ENCODE measurements at regions not wholly inside any gene's neighbourhood (a gene's known extent, or its start where the extent isn't known, plus 50 kb on each side); places are given as distances from the start of the nearest gene placed in this dataset.

DNA sequence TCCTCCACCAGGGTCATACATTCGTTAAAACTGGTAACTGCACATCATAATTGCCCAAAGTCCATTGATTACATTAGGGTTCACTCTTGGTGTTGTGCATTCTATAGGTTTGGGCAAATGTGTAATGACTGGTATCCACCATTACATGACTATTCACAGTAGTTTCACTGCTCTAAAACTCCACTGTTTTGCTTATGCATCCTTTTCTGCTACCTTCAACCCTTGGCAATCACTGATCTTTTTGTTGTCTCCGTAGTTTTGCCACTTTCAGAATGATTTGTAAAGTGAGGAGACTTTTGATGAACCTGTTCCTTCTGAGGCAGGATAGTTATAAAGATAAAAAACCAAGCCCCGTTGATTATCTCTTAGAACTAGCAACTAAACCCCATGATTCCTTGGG is 187.3 kb upstream of the MCHR2 start:
- no peak overlapping the region for H3K27ac Mint-ChIP-seq (ENCODE audit: low read depth)
- ATAC-seq (replicated peaks; ENCODE audit: extremely low read depth, poor library complexity, severe bottlenecking) (no peak), DNase-seq (ENCODE audit: low spot score in 2 of 2) (no peak)
- H3K4me1 Mint-ChIP-seq: no peaks in the 10 kb centered on the region
- H3K36me3 Mint-ChIP-seq (ENCODE audit: insufficient read depth): no peaks in the 10 kb centered on the region
- H3K27me3 Mint-ChIP-seq: no peaks in the 10 kb centered on the region
- no peaks in the 10 kb centered on the region for H3K9me3 Mint-ChIP-seq
- H3K4me3 Mint-ChIP-seq: no peak overlapping the region

DNA sequence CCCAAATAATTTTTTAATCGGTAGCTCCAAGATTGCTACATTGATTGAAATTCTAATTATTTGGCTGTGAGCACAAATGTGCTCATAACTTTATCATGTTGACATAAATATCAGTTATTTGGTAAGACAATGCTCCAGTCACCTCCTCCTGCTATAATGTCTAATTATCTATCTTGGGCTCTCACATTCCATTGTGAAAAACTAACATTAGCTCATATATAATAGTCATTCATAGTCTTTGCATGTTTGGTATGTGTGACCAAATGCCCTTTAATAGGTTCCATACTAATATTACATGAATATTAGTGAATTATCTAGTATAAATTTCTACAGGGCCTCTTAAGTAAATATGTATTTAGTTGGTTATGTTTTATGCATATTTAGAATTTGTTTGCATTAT is 185.6 kb upstream of the MCHR2 start:
- ATAC-seq (replicated peaks; ENCODE audit: extremely low read depth, poor library complexity, severe bottlenecking) (no peak), DNase-seq (ENCODE audit: low spot score in 2 of 2) (no peak)
- Mint-ChIP-seq H3K4me1 (no peaks in the 10 kb centered on the region), H3K36me3 (ENCODE audit: insufficient read depth) (no peaks in the 10 kb centered on the region), H3K9me3 (no peaks in the 10 kb centered on the region), H3K27me3 (no peaks in the 10 kb centered on the region), H3K27ac (ENCODE audit: low read depth) (no peak overlapping the region), H3K4me3 (no peak overlapping the region)

DNA sequence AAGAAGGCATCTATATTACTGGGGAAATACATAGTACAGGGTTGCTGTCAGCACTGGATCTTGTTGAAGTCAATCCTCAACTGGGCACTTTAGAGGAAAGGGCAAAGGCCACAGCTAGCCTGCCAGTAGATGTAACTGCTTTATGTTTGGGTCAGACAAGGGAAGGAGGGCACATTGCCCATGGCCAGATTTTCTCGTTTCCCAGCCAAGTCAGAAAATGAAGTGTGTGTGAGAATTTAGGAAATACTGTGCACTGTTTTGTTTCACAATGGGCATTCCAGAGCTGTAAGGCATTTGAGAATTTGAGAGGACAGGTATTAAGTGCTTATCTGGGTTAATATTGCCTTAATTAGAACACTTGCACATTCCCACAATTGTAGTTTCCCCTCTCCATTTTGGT is 183.9 kb upstream of the MCHR2 start:
- H3K4me3 Mint-ChIP-seq: no peak overlapping the region

DNA sequence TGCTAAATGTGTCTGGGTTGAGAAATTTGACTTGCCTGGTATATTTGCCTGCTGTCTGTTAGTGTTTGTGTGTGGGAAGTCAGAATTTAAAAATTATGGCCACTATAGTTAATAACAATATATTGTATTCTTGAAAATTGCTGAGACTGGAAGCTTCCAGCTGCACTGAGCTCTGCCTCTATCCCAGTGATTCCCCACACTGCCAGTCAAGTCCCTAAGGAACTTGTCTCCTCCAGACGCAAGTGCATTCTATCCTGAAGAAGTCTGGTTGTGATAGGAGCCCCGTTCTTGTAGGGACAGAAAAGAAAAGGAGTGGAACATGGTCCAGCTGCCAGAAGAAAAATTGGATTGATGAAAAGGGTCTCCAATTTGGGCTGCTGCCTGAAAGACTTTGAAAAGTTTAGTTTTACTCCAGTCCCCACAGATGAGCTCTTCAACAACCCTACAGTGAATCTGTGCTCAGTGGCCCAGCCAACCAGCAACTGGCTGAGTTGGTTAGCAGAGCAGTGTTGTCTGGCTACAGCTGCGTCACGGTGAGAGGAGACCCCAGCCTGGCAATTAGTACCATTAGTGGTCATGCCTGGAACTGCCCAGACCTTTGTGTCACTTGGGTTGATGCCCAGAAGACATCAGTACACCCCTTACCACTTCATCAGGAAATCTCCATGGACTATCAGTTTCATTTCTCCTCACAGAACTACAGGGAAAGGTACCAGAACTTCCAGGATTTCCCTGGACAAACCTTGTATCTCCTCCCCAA is 183.1 kb upstream of the MCHR2 start:
- Mint-ChIP-seq H3K4me3 (no peak overlapping the region), H3K27me3 (peaks cover 4% of the 10 kb centered on the region), H3K9me3 (no peaks in the 10 kb centered on the region), H3K27ac (ENCODE audit: low read depth) (no peak overlapping the region), H3K4me1 (no peaks in the 10 kb centered on the region), H3K36me3 (ENCODE audit: insufficient read depth) (no peaks in the 10 kb centered on the region)
- no peak for DNase-seq (ENCODE audit: low spot score in 2 of 2)
- no peak for ATAC-seq (replicated peaks; ENCODE audit: extremely low read depth, poor library complexity, severe bottlenecking)

More for the DNA sequence above, 183.9 kb upstream of the MCHR2 start:
- no peaks in the 10 kb centered on the region for H3K27me3 Mint-ChIP-seq
- H3K27ac Mint-ChIP-seq (ENCODE audit: low read depth): no peak overlapping the region
- DNase-seq (ENCODE audit: low spot score in 2 of 2) (no peak), ATAC-seq (replicated peaks; ENCODE audit: extremely low read depth, poor library complexity, severe bottlenecking) (no peak)
- H3K9me3 Mint-ChIP-seq: no peaks in the 10 kb centered on the region
- no peaks in the 10 kb centered on the region for H3K4me1 Mint-ChIP-seq
- no peaks in the 10 kb centered on the region for H3K36me3 Mint-ChIP-seq (ENCODE audit: insufficient read depth)

DNA sequence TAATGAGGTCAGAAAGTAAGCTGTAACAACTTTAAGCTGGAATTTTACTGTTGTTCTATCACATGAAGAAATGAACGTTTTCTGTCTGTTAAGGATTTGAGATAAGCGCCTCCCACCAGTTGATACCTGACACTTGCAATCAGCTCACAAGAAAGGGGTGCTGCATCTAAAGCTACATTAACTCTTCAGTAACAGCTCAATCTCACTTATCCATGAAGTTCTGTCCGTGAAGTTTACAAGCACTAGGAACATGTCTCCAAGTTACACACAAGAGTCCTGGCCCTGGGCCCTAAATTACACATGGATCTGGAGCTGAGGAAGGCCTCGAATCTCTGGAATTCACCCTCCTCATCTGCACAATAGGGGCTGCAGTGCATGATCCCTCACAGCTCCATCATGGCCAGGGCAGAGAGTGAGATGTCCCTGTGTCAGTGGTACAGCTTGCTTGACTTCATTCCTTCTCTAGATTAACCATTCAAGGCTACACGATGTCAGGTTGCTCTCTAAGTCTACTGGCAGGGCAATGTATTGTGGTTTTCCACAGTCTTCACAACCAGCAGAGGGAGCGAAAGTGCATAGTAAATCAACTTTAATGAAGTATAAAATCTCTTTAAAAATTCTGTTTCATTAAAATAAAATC is 182.4 kb upstream of the MCHR2 start:
- DNase-seq (ENCODE audit: low spot score in 2 of 2) (no peak), ATAC-seq (replicated peaks; ENCODE audit: extremely low read depth, poor library complexity, severe bottlenecking) (no peak)
- no peaks in the 10 kb centered on the region for H3K9me3 Mint-ChIP-seq
- no peak overlapping the region for H3K4me3 Mint-ChIP-seq
- no peaks in the 10 kb centered on the region for H3K4me1 Mint-ChIP-seq
- no peaks in the 10 kb centered on the region for H3K36me3 Mint-ChIP-seq (ENCODE audit: insufficient read depth)
- H3K27me3 Mint-ChIP-seq: peaks cover 8% of the 10 kb centered on the region
- no peak overlapping the region for H3K27ac Mint-ChIP-seq (ENCODE audit: low read depth)

DNA sequence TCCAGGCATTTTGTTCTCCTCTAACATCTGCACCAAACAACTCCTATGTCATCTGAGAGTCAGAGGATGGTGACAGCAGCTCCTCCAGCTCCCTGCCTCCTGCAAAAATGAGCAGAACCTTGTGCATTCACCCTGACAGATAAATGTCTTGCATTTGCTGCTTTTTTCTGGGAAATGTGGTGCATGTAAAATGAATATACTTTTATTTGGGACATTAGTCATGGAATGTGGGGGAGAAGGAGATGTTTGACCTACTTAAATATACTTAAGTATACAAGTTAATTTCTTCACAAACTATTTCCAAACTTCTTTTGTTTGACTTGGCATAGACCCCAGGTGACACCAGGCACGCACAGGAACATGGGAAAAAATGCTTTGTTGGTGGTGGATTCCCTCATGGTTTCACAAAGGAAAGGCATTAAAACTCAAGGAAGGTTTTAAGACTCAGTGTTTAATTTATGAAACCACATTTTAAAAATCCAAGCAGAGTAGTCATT is 181.8 kb upstream of the MCHR2 start:
- Mint-ChIP-seq H3K4me3 (no peak overlapping the region), H3K27ac (ENCODE audit: low read depth) (no peak overlapping the region), H3K4me1 (no peaks in the 10 kb centered on the region), H3K9me3 (no peaks in the 10 kb centered on the region), H3K36me3 (ENCODE audit: insufficient read depth) (no peaks in the 10 kb centered on the region), H3K27me3 (peaks cover 8% of the 10 kb centered on the region)
- no peak for DNase-seq (ENCODE audit: low spot score in 2 of 2)
- no peak for ATAC-seq (replicated peaks; ENCODE audit: extremely low read depth, poor library complexity, severe bottlenecking)

DNA sequence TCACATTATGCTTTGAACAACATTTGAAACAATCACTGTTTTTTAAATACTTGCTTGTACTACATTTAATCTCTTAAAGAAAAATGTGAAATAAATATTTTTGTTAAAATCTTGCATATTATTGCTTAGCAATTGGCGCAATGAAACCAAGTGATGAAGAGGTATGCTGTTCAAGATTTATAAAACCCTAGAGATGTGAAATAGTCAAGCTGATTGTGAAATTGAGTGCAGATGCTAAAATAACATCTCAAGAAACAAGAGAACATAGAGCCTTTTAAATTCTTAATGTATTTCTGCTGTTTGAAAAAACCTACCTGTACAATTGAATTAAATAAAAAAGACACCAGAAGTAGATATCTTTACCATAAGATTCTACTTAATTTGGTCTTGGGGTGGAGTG is 179.2 kb upstream of the MCHR2 start:
- no peaks in the 10 kb centered on the region for H3K4me1 Mint-ChIP-seq
- no peak for ATAC-seq (replicated peaks; ENCODE audit: extremely low read depth, poor library complexity, severe bottlenecking)
- H3K4me3 Mint-ChIP-seq: no peak overlapping the region
- DNase-seq (ENCODE audit: low spot score in 2 of 2): no peak
- peaks cover 8% of the 10 kb centered on the region for H3K27me3 Mint-ChIP-seq
- H3K27ac Mint-ChIP-seq (ENCODE audit: low read depth): no peak overlapping the region
- H3K9me3 Mint-ChIP-seq: no peaks in the 10 kb centered on the region
- no peaks in the 10 kb centered on the region for H3K36me3 Mint-ChIP-seq (ENCODE audit: insufficient read depth)

DNA sequence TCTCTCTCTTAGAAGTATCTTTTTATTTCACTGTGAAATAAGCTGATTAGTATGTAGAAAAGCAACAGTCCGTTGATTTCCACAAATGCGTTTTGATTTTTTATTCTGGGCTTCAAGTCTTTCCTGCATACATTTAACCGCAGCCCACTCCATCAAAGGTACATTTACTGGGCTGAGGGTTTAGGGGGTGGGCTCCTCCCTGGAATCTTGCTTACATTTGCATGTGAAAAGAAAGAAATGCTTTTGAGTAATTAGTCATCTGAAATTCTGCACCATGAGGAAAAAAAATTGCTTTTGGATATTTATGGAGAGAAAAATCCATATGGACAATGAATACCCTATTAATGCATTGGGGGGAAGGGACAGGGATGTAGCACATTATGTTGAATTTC is 178.3 kb upstream of the MCHR2 start:
- ATAC-seq (replicated peaks; ENCODE audit: extremely low read depth, poor library complexity, severe bottlenecking): no peak
- no peaks in the 10 kb centered on the region for H3K4me1 Mint-ChIP-seq

DNA sequence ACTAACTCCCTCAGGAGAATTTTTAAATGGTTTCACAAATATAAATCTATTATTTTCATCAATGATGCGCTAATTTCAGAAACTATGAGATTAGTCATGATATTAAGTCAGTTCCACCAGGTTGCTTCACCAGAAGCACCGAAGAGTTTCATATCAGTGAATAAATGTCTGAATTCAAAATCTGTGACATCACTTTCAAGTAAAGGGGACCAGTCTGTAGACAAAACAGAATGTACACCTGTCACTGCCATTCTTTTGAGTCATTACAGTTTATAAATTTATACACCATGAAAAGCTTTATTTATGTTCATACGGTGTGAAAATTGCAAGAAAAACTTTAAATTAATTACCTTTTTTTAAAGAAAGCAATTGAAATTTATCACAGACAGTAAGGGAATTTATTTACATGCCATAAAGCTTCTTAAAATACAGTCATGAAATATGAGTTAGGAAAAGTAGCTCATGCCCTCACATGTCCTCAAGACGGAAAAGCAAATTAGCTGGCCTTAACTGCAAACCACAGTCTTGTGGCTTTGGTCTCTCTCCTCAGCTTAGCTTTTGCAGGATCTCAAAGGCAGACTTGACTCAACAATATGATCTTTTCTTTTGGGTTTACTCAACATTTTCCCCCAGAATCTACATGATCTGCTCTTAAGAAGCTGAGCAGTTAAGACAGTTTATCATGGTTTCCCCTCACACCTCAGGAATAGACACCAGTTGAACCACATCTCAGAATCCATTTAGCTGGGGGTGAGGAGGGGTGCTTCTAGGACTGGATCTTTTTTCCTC is 177.7 kb upstream of the MCHR2 start:
- Mint-ChIP-seq H3K4me1 (no peaks in the 10 kb centered on the region), H3K27me3 (peaks cover 8% of the 10 kb centered on the region), H3K4me3 (no peak overlapping the region), H3K27ac (ENCODE audit: low read depth) (no peak overlapping the region), H3K36me3 (ENCODE audit: insufficient read depth) (no peaks in the 10 kb centered on the region), H3K9me3 (no peaks in the 10 kb centered on the region)
- no peak for DNase-seq (ENCODE audit: low spot score in 2 of 2)
- ATAC-seq (replicated peaks; ENCODE audit: extremely low read depth, poor library complexity, severe bottlenecking): no peak

More for the DNA sequence above, 178.3 kb upstream of the MCHR2 start:
- H3K9me3 Mint-ChIP-seq: no peaks in the 10 kb centered on the region
- H3K27ac Mint-ChIP-seq (ENCODE audit: low read depth): no peak overlapping the region
- H3K4me3 Mint-ChIP-seq: no peak overlapping the region
- DNase-seq (ENCODE audit: low spot score in 2 of 2): no peak
- H3K36me3 Mint-ChIP-seq (ENCODE audit: insufficient read depth): no peaks in the 10 kb centered on the region
- H3K27me3 Mint-ChIP-seq: peaks cover 8% of the 10 kb centered on the region

DNA sequence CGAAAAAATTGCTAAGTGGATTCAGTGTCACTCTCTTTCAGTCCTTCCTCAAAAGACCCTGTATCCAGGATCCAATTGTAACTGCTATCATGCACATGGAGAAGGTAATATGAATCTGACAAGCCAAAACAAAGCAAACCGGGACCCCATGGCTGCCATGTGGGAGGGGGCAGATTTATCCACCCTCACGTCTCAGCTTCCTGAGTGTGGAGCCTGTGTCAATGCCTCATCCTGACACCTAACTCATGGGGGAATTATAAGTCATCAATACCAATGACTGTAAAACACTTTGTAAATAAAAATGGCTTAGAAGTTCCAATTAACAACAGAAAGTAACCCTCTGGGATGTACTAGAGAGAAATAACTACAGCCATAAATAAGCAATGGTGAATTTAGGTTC is 174.1 kb upstream of the MCHR2 start:
- Mint-ChIP-seq H3K36me3 (ENCODE audit: insufficient read depth) (peaks cover 2% of the 10 kb centered on the region), H3K9me3 (no peaks in the 10 kb centered on the region), H3K27ac (ENCODE audit: low read depth) (no peak overlapping the region), H3K4me1 (no peaks in the 10 kb centered on the region), H3K27me3 (peaks cover 8% of the 10 kb centered on the region), H3K4me3 (no peak overlapping the region)
- DNase-seq (ENCODE audit: low spot score in 2 of 2) (no peak), ATAC-seq (replicated peaks; ENCODE audit: extremely low read depth, poor library complexity, severe bottlenecking) (no peak)

DNA sequence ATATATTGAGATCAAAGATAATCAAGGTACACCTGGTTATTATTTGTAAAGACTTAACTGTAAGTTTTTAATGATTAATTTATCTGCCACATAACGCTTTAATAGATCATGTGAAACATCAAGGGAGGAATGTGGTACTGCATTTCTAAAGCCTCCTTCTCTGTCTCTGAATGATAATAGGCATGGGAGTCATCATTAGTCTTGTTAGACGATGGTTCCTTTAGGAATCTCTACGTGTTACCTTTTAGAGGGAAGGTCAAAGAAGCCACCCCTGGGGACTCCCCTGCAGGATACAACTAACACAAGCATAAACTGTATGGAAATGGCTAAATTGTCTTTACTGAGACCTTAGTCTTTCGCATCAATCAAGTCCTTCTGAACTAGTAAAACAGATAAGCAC is 173.6 kb upstream of the MCHR2 start:
- H3K9me3 Mint-ChIP-seq: no peaks in the 10 kb centered on the region
- peaks cover 2% of the 10 kb centered on the region for H3K36me3 Mint-ChIP-seq (ENCODE audit: insufficient read depth)
- H3K27ac Mint-ChIP-seq (ENCODE audit: low read depth): no peak overlapping the region
- no peak for DNase-seq (ENCODE audit: low spot score in 2 of 2)
- ATAC-seq (replicated peaks; ENCODE audit: extremely low read depth, poor library complexity, severe bottlenecking): no peak
- H3K4me3 Mint-ChIP-seq: no peak overlapping the region
- H3K4me1 Mint-ChIP-seq: no peaks in the 10 kb centered on the region
- H3K27me3 Mint-ChIP-seq: peaks cover 8% of the 10 kb centered on the region

DNA sequence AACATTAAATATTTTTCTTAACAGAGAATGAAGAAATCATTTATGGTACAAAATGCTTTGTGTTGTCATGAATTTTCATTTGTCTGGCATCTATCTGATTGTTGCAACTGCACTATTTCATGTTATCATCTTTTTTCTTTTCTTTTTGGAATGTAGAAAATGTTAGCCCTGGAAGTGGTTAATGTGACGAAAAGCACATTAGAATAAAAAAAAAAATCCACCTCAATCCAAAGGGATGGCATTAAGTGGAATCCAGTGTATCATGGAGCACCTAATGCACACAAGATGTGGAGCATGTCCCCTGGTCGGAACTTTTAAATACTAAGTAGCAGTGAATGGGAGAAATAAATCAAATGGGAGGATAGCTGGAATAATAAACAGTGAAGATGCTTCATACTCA is 172.9 kb upstream of the MCHR2 start:
- H3K9me3 Mint-ChIP-seq: no peaks in the 10 kb centered on the region
- peaks cover 2% of the 10 kb centered on the region for H3K36me3 Mint-ChIP-seq (ENCODE audit: insufficient read depth)
- ATAC-seq (replicated peaks; ENCODE audit: extremely low read depth, poor library complexity, severe bottlenecking) (no peak), DNase-seq (ENCODE audit: low spot score in 2 of 2) (no peak)
- H3K4me1 Mint-ChIP-seq: no peaks in the 10 kb centered on the region
- no peak overlapping the region for H3K4me3 Mint-ChIP-seq
- H3K27ac Mint-ChIP-seq (ENCODE audit: low read depth): no peak overlapping the region
- H3K27me3 Mint-ChIP-seq: peaks cover 2% of the 10 kb centered on the region

DNA sequence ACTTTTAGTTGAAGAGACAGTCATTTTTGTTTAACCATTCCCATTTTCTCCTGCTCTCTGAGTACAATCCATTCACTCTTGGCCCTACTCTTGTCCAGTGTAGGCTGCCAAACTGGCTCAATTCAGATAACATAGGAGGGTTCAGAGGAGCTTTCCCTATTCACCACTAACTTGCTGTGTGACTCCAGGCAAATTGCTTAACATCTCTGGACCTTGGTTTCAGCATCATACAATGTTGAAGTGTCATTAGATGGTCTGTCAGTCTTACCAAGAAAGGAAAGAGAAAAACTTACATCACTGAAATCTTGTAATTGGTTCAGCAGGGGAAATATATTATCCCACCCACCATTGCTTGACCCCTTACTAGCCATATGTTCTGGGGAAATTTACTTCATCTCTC is 171.4 kb upstream of the MCHR2 start:
- Mint-ChIP-seq H3K4me3 (no peak overlapping the region), H3K36me3 (ENCODE audit: insufficient read depth) (peaks cover 2% of the 10 kb centered on the region), H3K9me3 (no peaks in the 10 kb centered on the region), H3K27me3 (no peaks in the 10 kb centered on the region), H3K4me1 (no peaks in the 10 kb centered on the region), H3K27ac (ENCODE audit: low read depth) (no peak overlapping the region)
- ATAC-seq (replicated peaks; ENCODE audit: extremely low read depth, poor library complexity, severe bottlenecking) (no peak), DNase-seq (ENCODE audit: low spot score in 2 of 2) (no peak)

Data from central memory CD8-positive, alpha-beta T cell (primary cell).